WTC11 (cell line): ENCODE measurements at regions not wholly inside any gene's neighbourhood (a gene's known extent, or its start where the extent isn't known, plus 50 kb on each side); places are given as distances from the start of the nearest gene placed in this dataset.
A peak's percentile ranks its signal among the peaks of the same experiment; 100 is the strongest.

ENCODE experiments used
- ATAC-seq: fragments of 200-7000 bp; cut with Tn5 transposase; 2 replicates; pipeline ENCODE4 v1.10.0; 2021; ENCODE audit warnings: mild to moderate bottlenecking, moderate library complexity
- CTCF ChIA-PET: fragments of 300-600 bp; sonication (Branson Sonifier 250); formaldehyde crosslinking; loops from one replicate; lab custom pipeline; 2021; ENCODE audit warnings: antibody characterized with exemption; lab: Charles Lee
- POLR2A ChIA-PET: fragments of 350-600 bp; sonication (Branson Sonifier 250); formaldehyde crosslinking; loops from one replicate; lab custom pipeline; 2021; ENCODE audit warnings: antibody characterized with exemption; lab: Charles Lee
- DNase-seq: peaks from one replicate; pipeline ENCODE4 v3.0.0; 2021; ENCODE audit warnings: low spot score
- H3K27ac Mint-ChIP-seq: 2 replicates; pipeline ENCODE4 v1.8.0; 2021; ENCODE audit warnings: mixed read lengths
- H3K27me3 Mint-ChIP-seq: 2 replicates; pipeline ENCODE4 v1.8.0; 2021; ENCODE audit warnings: low read depth, mild to moderate bottlenecking, moderate library complexity, mixed read lengths
- H3K36me3 Mint-ChIP-seq: 2 replicates; pipeline ENCODE4 v1.8.0; 2021; ENCODE audit warnings: mixed read lengths
- H3K4me1 Mint-ChIP-seq: 2 replicates; pipeline ENCODE4 v1.8.0; 2022; ENCODE audit warnings: mixed read lengths
- H3K4me3 Mint-ChIP-seq: 2 replicates; pipeline ENCODE4 v1.8.0; 2021; ENCODE audit warnings: mild to moderate bottlenecking, moderate library complexity, mixed read lengths
- H3K9me3 Mint-ChIP-seq: 2 replicates; pipeline ENCODE4 v1.8.0; 2021; ENCODE audit warnings: mixed read lengths
- CTCF ChIP-seq: fragments of 200-600 bp; IDR thresholded peaks from 2 replicates; pipeline ENCODE4 v1.8.0; 2022; ENCODE audit warnings: antibody characterized with exemption
- FOXP1 ChIP-seq: sonication (generic); formaldehyde crosslinking; IDR thresholded peaks from 2 replicates; pipeline ENCODE4 v1.8.0; 2022; ENCODE audit warnings: missing genetic modification reagents, mild to moderate bottlenecking, moderate library complexity, borderline replicate concordance
- NFE2L1 ChIP-seq: sonication (generic); formaldehyde crosslinking; IDR thresholded peaks from 2 replicates; pipeline ENCODE4 v1.8.1; 2023; ENCODE audit warnings: missing genetic modification reagents
- PRDM15 ChIP-seq: sonication (generic); formaldehyde crosslinking; IDR thresholded peaks from 2 replicates; pipeline ENCODE4 v1.8.0; 2022; ENCODE audit warnings: missing genetic modification reagents
- RELA ChIP-seq: sonication (generic); formaldehyde crosslinking; IDR thresholded peaks from 2 replicates; pipeline ENCODE4 v1.8.1; 2022; ENCODE audit warnings: missing genetic modification reagents, mild to moderate bottlenecking, borderline replicate concordance
- RORB ChIP-seq: fragments of 250-450 bp; sonication (Bioruptor Pico); IDR thresholded peaks from 2 replicates; pipeline ENCODE4 v1.9.0; 2021; ENCODE audit warnings: mild to moderate bottlenecking
- ZBTB21 ChIP-seq: sonication (generic); formaldehyde crosslinking; IDR thresholded peaks from 2 replicates; pipeline ENCODE4 v1.8.1; 2023; ENCODE audit warnings: mild to moderate bottlenecking, missing genetic modification reagents, borderline replicate concordance
- ZNF138 ChIP-seq: sonication (generic); formaldehyde crosslinking; conservative IDR thresholded peaks from 2 replicates; pipeline ENCODE4 v1.8.1; 2022; ENCODE audit warnings: mild to moderate bottlenecking, moderate library complexity, missing genetic modification reagents
- TF ChIP-seq, protein P1 (sequence below): fragments of 250-450 bp; sonication (Bioruptor Pico); IDR thresholded peaks from 2 replicates; pipeline ENCODE4 v1.9.0; 2021; ENCODE audit warnings: mild to moderate bottlenecking
- TF ChIP-seq, protein P2 (sequence below): fragments of 250-450 bp; sonication (Bioruptor Pico); IDR thresholded peaks from 2 replicates; pipeline ENCODE4 v1.9.0; 2021; ENCODE audit warnings: mild to moderate bottlenecking
- TF ChIP-seq, protein P3 (sequence below): sonication (generic); formaldehyde crosslinking; IDR thresholded peaks from 2 replicates; pipeline ENCODE4 v1.8.1; 2023; ENCODE audit warnings: mild to moderate bottlenecking, missing genetic modification reagents, borderline replicate concordance

GRCh38 chr3:103991461-103992115 is 1375.1 kb upstream of the ALCAM start:
- H3K36me3 Mint-ChIP-seq, result no peaks in the 10 kb centered on the region
- CTCF ChIA-PET, result interaction anchor here (0.6 to 2.5 kb wide), 14 partner anchors 12 to 1617 kb away, joined by 3 to 13 read pairs (median 3); no protein-coding TSS in a partner anchor
- H3K27ac Mint-ChIP-seq, result no peak overlapping the region
- TF ChIP-seq CTCF (peak; percentile 71), RELA (CRISPR knock-in tag) (no peak)
- H3K27me3 Mint-ChIP-seq, result no peaks in the 10 kb centered on the region
- peak; percentile 50 for DNase-seq
- POLR2A ChIA-PET, result interaction anchor here (1.1 kb wide), 1 partner anchor 470 kb away, joined by 3 read pairs; no protein-coding TSS in a partner anchor
- H3K9me3 Mint-ChIP-seq, result no peaks in the 10 kb centered on the region
- no peak overlapping the region for H3K4me3 Mint-ChIP-seq
- peak; percentile 86 for ATAC-seq
- H3K4me1 Mint-ChIP-seq, result peaks cover 4% of the 10 kb centered on the region; the same call in 1 of the 2 replicates

DNA sequence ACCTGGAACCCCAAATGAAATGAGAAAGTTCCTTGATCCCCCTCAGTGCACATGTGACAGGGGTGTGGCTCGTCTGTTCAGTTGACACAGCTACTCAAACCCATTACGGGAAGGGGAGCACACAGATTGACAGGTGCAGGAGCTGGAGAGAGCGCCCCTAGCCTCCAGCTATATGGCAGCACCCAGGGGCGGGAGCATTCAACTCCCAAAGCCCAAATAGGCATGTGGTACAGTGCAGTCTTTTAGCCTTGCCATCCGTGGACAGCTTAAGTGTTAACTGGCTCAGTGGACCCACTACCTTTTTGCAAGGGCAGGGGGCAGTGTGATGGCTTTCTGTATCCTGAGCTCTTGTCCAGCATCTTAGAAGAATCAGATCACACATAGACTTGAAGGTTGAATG is 1374.2 kb upstream of the ALCAM start:
- DNase-seq, result peak; percentile 17

GRCh38 chr3:104004956-104005355 is 1361.8 kb upstream of the ALCAM start:
- no peaks in the 10 kb centered on the region for H3K27me3 Mint-ChIP-seq
- DNase-seq, result no peak
- TF ChIP-seq, protein P1, sequence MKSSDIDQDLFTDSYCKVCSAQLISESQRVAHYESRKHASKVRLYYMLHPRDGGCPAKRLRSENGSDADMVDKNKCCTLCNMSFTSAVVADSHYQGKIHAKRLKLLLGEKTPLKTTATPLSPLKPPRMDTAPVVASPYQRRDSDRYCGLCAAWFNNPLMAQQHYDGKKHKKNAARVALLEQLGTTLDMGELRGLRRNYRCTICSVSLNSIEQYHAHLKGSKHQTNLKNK (CRISPR knock-in tag), result no peak
- TF ChIP-seq, protein P2, sequence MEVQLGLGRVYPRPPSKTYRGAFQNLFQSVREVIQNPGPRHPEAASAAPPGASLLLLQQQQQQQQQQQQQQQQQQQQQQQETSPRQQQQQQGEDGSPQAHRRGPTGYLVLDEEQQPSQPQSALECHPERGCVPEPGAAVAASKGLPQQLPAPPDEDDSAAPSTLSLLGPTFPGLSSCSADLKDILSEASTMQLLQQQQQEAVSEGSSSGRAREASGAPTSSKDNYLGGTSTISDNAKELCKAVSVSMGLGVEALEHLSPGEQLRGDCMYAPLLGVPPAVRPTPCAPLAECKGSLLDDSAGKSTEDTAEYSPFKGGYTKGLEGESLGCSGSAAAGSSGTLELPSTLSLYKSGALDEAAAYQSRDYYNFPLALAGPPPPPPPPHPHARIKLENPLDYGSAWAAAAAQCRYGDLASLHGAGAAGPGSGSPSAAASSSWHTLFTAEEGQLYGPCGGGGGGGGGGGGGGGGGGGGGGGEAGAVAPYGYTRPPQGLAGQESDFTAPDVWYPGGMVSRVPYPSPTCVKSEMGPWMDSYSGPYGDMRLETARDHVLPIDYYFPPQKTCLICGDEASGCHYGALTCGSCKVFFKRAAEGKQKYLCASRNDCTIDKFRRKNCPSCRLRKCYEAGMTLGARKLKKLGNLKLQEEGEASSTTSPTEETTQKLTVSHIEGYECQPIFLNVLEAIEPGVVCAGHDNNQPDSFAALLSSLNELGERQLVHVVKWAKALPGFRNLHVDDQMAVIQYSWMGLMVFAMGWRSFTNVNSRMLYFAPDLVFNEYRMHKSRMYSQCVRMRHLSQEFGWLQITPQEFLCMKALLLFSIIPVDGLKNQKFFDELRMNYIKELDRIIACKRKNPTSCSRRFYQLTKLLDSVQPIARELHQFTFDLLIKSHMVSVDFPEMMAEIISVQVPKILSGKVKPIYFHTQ (CRISPR knock-in tag), result no peak
- no peak for TF ChIP-seq RORB (CRISPR knock-in tag)
- TF ChIP-seq FOXP1 (CRISPR knock-in tag), result no peak
- no peak for TF ChIP-seq PRDM15 (CRISPR knock-in tag)
- no peak for TF ChIP-seq ZBTB21 (CRISPR knock-in tag)
- POLR2A ChIA-PET, result no interaction called here
- H3K27ac Mint-ChIP-seq, result no peak overlapping the region
- CTCF ChIA-PET, result interaction anchor here (2.9 kb wide), 1 partner anchor 13 kb away, joined by 13 read pairs; no protein-coding TSS in a partner anchor
- H3K36me3 Mint-ChIP-seq, result no peaks in the 10 kb centered on the region
- no peak for ATAC-seq
- peaks cover 3% of the 10 kb centered on the region; the same call in 1 of the 2 replicates for H3K9me3 Mint-ChIP-seq
- H3K4me1 Mint-ChIP-seq, result no peaks in the 10 kb centered on the region
- H3K4me3 Mint-ChIP-seq, result no peak overlapping the region

More for the DNA sequence above, 1374.2 kb upstream of the ALCAM start:
- peak; percentile 61 for ATAC-seq
- POLR2A ChIA-PET, result interaction anchor here (0.9 to 1.1 kb wide), 2 partner anchors 14 to 469 kb away, joined by 3 read pairs; no protein-coding TSS in a partner anchor
- CTCF ChIA-PET, result interaction anchor here (0.6 to 2.5 kb wide), 10 partner anchors 11 to 1526 kb away, joined by 3 to 13 read pairs (median 3); no protein-coding TSS in a partner anchor
- no peaks in the 10 kb centered on the region for H3K27me3 Mint-ChIP-seq
- no peak overlapping the region for H3K4me3 Mint-ChIP-seq
- H3K4me1 Mint-ChIP-seq, result peaks cover 4% of the 10 kb centered on the region; the same call in 1 of the 2 replicates
- TF ChIP-seq ZNF138 (CRISPR knock-in tag) (no peak), RELA (CRISPR knock-in tag) (no peak), NFE2L1 (CRISPR knock-in tag) (no peak)
- TF ChIP-seq, protein P3, sequence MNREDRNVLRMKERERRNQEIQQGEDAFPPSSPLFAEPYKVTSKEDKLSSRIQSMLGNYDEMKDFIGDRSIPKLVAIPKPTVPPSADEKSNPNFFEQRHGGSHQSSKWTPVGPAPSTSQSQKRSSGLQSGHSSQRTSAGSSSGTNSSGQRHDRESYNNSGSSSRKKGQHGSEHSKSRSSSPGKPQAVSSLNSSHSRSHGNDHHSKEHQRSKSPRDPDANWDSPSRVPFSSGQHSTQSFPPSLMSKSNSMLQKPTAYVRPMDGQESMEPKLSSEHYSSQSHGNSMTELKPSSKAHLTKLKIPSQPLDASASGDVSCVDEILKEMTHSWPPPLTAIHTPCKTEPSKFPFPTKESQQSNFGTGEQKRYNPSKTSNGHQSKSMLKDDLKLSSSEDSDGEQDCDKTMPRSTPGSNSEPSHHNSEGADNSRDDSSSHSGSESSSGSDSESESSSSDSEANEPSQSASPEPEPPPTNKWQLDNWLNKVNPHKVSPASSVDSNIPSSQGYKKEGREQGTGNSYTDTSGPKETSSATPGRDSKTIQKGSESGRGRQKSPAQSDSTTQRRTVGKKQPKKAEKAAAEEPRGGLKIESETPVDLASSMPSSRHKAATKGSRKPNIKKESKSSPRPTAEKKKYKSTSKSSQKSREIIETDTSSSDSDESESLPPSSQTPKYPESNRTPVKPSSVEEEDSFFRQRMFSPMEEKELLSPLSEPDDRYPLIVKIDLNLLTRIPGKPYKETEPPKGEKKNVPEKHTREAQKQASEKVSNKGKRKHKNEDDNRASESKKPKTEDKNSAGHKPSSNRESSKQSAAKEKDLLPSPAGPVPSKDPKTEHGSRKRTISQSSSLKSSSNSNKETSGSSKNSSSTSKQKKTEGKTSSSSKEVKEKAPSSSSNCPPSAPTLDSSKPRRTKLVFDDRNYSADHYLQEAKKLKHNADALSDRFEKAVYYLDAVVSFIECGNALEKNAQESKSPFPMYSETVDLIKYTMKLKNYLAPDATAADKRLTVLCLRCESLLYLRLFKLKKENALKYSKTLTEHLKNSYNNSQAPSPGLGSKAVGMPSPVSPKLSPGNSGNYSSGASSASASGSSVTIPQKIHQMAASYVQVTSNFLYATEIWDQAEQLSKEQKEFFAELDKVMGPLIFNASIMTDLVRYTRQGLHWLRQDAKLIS (CRISPR knock-in tag), result no peak
- no peak overlapping the region for H3K27ac Mint-ChIP-seq
- no peaks in the 10 kb centered on the region for H3K9me3 Mint-ChIP-seq
- H3K36me3 Mint-ChIP-seq, result no peaks in the 10 kb centered on the region
